ENCODE measurements at regions not wholly inside any gene's neighbourhood (a gene's known extent, or its start where the extent isn't known, plus 50 kb on each side); places are given as distances from the start of the nearest gene placed in this dataset.

DNA sequence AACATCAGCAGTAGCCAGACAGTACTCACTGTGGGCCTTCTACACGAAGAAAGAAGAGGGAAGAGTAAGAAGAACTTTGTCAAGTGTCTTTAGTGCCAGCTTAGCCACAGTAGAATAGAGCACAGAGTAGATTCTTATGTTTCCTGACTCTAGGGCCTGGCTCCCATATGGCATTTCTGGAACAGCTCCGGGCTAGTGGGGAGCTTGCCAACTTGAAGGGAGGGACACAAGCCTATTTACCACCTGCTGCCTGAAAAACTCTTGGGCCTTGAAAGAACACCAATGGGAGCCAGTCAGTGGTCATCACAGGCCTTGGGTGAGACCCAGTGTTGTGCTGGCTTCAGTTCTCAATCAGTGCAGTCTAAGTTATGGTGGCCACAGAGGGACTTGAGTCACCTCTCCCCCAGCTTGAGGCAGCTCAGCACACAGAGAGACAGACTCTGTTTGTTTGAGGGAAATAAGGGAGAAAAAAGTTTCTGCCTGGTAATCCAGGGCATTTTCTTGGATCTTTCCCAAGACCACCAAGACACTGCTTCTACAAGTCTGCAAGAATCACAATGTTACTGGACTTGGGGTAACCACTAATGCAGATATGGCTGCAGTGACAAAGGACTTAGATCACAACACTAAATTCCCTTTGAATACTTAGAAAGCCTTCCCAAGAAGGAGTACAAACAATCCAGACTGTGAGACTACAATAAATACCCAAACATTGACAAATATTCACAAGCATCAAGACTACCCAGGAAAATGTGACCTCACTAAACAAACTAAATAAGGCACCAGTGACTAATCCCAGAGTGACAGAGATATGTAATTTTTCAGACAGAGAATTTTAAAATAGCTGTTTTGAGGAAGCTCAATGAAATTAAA, 261.0 kb upstream of the NDST3 start:
- in situ Hi-C loops (cut with MboI; ENCODE audit: low sequenced_read_pairs, unreplicated experiment), result no loop called here
- TF ChIP-seq, protein P1, sequence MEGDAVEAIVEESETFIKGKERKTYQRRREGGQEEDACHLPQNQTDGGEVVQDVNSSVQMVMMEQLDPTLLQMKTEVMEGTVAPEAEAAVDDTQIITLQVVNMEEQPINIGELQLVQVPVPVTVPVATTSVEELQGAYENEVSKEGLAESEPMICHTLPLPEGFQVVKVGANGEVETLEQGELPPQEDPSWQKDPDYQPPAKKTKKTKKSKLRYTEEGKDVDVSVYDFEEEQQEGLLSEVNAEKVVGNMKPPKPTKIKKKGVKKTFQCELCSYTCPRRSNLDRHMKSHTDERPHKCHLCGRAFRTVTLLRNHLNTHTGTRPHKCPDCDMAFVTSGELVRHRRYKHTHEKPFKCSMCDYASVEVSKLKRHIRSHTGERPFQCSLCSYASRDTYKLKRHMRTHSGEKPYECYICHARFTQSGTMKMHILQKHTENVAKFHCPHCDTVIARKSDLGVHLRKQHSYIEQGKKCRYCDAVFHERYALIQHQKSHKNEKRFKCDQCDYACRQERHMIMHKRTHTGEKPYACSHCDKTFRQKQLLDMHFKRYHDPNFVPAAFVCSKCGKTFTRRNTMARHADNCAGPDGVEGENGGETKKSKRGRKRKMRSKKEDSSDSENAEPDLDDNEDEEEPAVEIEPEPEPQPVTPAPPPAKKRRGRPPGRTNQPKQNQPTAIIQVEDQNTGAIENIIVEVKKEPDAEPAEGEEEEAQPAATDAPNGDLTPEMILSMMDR (IDR thresholded peaks at IDR 0.05; ENCODE audit: borderline replicate concordance, control extremely low read depth, extremely low read depth, insufficient read depth, missing control alignments), result no peak
- DNase-seq (ENCODE audit: low spot score), result no peak

GRCh38 chr4:117777721-117778120, 256.6 kb upstream of the NDST3 start:
- DNase-seq (ENCODE audit: low spot score), result no peak
- in situ Hi-C loops (cut with MboI; ENCODE audit: low sequenced_read_pairs, unreplicated experiment), result no loop called here
- TF ChIP-seq, protein P1 (IDR thresholded peaks at IDR 0.05; ENCODE audit: borderline replicate concordance, control extremely low read depth, extremely low read depth, insufficient read depth, missing control alignments), result no peak

GRCh38 chr4:117783716-117784115, 250.6 kb upstream of the NDST3 start:
- no peak for DNase-seq (ENCODE audit: low spot score)
- in situ Hi-C loops (cut with MboI; ENCODE audit: low sequenced_read_pairs, unreplicated experiment), result no loop called here
- TF ChIP-seq, protein P1 (IDR thresholded peaks at IDR 0.05; ENCODE audit: borderline replicate concordance, control extremely low read depth, extremely low read depth, insufficient read depth, missing control alignments), result no peak

- in situ Hi-C loops (cut with MboI; ENCODE audit: low sequenced_read_pairs, unreplicated experiment), result no loop called here
Measured at GRCh38 chr4:117784266-117784665, 250.0 kb upstream of the NDST3 start.

GRCh38 chr4:117786566-117786965, 247.7 kb upstream of the NDST3 start:
- TF ChIP-seq, protein P1 (IDR thresholded peaks at IDR 0.05; ENCODE audit: borderline replicate concordance, control extremely low read depth, extremely low read depth, insufficient read depth, missing control alignments), result no peak
- in situ Hi-C loops (cut with MboI; ENCODE audit: low sequenced_read_pairs, unreplicated experiment), result no loop called here
- no peak for DNase-seq (ENCODE audit: low spot score)

More at GRCh38 chr4:117784266-117784665, 250.0 kb upstream of the NDST3 start:
- DNase-seq (ENCODE audit: low spot score), result no peak
- TF ChIP-seq, protein P1 (IDR thresholded peaks at IDR 0.05; ENCODE audit: borderline replicate concordance, control extremely low read depth, extremely low read depth, insufficient read depth, missing control alignments), result no peak

GRCh38 chr4:117793845-117794480, 240.3 kb upstream of the NDST3 start:
- in situ Hi-C loops (cut with MboI; ENCODE audit: low sequenced_read_pairs, unreplicated experiment), result no loop called here
- DNase-seq (ENCODE audit: low spot score), result no peak

More at GRCh38 chr4:117793845-117794480, 240.3 kb upstream of the NDST3 start:
- TF ChIP-seq, protein P1 (IDR thresholded peaks at IDR 0.05; ENCODE audit: borderline replicate concordance, control extremely low read depth, extremely low read depth, insufficient read depth, missing control alignments), result no peak
